HG02623 (cell line): ENCODE measurements at regions not wholly inside any gene's neighbourhood (a gene's known extent, or its start where the extent isn't known, plus 50 kb on each side); places are given as distances from the start of the nearest gene placed in this dataset.

Experiments
- ATAC-seq: cut with Tn5 transposase; IDR thresholded peaks from one replicate; pipeline ENCODE4 v1.9.1; 2021; ENCODE audit warnings: moderate library complexity; ENCODE audit not compliant: unreplicated experiment

- ATAC-seq, result no peak
Measured at GRCh38 chr4:175125410-175126068, 207.4 kb downstream of the ADAM29 start.

- ATAC-seq, result no peak
Measured at GRCh38 chr4:175127314-175127713, 209.2 kb downstream of the ADAM29 start.

- no peak for ATAC-seq
Measured at GRCh38 chr4:175129797-175130196, 211.6 kb downstream of the ADAM29 start.

- no peak for ATAC-seq
Measured at GRCh38 chr4:175139205-175139604, 221.0 kb downstream of the ADAM29 start.

GRCh38 chr4:175143116-175143515, 225.0 kb downstream of the ADAM29 start:
- ATAC-seq, result no peak

- ATAC-seq, result no peak
Measured at GRCh38 chr4:175146799-175147198, 228.6 kb downstream of the ADAM29 start.

- no peak for ATAC-seq
Measured at GRCh38 chr4:175147233-175147632, 229.1 kb downstream of the ADAM29 start.

- ATAC-seq, result no peak
Measured at GRCh38 chr4:175166020-175166419, 247.9 kb downstream of the ADAM29 start.

GRCh38 chr4:175176710-175177109, 258.6 kb downstream of the ADAM29 start:
- no peak for ATAC-seq

GRCh38 chr4:175190654-175191053, 272.5 kb downstream of the ADAM29 start:
- ATAC-seq, result no peak

GRCh38 chr4:175198056-175198455, 279.9 kb downstream of the ADAM29 start:
- no peak for ATAC-seq

GRCh38 chr4:175215208-175215607, 297.1 kb downstream of the ADAM29 start:
- no peak for ATAC-seq

- ATAC-seq, result no peak
Measured at GRCh38 chr4:175215657-175216056, 297.5 kb downstream of the ADAM29 start.

GRCh38 chr4:175229154-175229553, 311.0 kb downstream of the ADAM29 start:
- ATAC-seq, result no peak

- no peak for ATAC-seq
Measured at GRCh38 chr4:175234162-175234561, 316.0 kb downstream of the ADAM29 start.

GRCh38 chr4:175238827-175239517, 320.8 kb downstream of the ADAM29 start:
- ATAC-seq, result no peak

GRCh38 chr4:175246941-175247340, 328.8 kb downstream of the ADAM29 start:
- ATAC-seq, result no peak

- no peak for ATAC-seq
Measured at GRCh38 chr4:175252642-175253041, 334.5 kb downstream of the ADAM29 start.

GRCh38 chr4:175253184-175253902, 335.2 kb downstream of the ADAM29 start:
- no peak for ATAC-seq

- ATAC-seq, result no peak
Measured at GRCh38 chr4:175263537-175263936, 345.4 kb downstream of the ADAM29 start.

GRCh38 chr4:175271010-175271630, 353.0 kb downstream of the ADAM29 start:
- ATAC-seq, result peak; percentile 86
